CD4-positive, alpha-beta T cell treated with Interleukin-1 beta for 1 hour (primary cell): ENCODE measurements at regions not wholly inside any gene's neighbourhood (a gene's known extent, or its start where the extent isn't known, plus 50 kb on each side); places are given as distances from the start of the nearest gene placed in this dataset.
A peak's percentile ranks its signal among the peaks of the same experiment; 100 is the strongest.

ENCODE experiments used
- DNase-seq, 2 donors: peaks; one replicate each; pipeline ENCODE4 v3.0.0-alpha.2; 2020 to 2022

DNA sequence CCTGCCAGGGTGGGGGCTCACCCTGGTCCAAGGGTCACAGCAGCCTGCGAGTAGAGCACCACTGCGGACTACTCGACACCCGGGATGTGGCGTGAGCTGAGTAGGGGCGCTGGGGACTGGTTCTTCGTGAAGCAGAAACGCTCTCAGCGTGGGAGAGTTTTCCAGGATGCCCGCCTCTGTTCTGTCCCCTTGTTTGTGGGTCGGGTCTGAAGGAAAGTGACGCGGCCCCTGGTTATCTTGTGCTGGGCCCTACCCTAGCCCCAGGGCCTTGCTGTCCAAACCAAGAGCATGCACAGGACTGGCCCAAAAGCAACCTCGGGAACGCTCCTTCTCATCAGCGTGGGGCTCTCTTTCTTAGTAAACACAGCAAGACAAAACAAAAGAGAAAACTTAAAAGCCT, 303.3 kb downstream of the IRF8 start:
- no peak for DNase-seq

DNA sequence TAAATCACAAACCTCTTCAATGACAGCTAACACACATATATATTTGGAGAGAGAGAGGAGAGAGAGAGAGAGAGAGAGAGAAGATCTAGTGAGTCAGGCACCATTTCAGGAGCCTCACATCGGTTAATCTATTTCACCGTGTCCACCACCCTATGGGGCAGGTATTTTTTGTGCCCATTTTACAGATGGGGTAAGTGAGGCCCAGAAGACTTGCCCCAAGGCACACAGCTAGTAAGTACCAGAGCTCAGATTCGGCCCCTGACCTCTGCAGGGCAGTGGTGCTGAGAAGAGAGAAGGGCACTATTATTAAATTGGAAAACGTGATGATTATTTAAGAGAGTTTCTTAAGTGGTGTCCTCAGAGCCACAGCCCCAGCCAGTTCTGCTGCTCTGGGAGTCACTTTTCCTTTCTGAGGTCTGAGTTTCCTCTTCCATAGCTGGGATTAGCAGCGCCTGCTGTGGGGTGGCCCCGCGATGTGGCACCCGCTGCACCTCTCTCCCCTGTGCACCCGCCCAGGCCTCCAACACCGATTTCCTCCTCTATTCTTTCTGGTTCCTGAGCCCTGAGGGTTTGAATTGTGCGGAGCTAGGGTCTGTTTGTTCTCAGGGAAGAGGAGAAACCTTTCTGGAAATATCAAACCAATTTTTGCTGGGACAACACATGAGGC, 303.9 kb downstream of the IRF8 start:
- DNase-seq: no peak

DNA sequence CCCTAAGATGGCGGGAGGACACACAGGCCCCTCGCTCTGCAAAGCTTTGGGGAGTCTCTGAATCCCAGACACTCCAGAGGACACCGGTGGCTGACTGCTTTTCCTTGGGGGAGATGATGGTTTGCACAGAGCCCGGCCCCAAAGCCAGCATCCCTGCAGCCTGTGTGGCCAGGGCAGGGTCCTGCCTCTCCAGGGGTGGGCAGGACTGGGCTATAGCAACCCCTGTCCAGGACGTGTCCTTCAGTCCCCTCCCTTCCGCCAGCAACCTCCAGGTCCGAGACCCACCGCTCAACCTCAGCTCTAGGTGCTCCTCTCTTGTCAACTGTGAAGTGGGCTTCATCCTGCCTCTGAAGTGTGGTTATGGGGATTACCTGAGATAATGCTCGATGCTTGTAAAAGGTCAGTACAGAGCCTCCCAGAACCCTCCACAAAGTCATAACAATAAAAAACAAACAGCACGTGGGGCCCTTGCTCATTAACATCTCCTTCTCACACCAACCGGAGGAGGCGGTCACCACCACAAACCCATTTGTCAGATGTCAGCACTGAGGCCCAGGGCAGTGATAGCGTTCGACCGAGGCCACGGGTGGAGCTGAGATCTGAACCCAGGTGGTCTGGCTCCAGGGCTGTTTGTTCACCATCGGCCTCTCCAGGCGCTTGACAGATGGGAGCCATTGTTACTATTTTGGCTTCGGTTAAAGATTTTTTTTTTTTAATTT, 304.8 kb downstream of the IRF8 start:
- no peak for DNase-seq

DNA sequence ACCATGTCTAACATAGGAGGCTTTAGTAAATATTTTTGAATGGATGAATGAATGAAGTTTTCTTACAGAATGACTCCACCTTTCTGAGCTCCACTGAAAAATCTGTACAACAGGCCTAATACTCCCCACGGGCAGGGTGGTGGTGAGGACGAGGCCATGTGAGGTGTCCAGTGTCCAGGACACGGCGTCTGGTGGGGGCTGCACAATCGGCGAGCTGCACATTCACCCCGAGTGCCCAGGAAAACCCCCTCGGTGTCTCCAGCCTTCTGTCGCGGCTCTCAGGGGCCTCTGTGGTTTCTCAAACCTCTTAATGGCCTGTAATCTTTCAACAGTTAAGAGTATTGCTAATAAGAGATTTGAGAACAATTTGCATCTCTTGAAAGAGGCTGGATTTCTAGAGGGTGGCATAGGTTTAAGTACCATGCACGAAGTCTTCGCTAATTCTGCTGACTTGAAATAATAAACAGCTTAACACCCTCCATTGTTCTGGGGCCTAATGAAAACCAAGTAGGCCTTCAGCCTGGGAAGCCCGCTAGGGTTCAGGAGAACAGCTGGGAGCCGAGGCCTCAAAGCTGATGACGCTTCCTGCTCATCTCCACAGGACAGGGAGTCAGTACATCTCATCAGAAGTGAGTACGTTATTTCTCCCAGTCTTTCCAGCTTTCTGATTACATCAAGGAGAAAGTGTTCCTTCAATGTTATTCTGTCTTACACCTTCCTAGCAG, 304.6 kb upstream of the FOXF1 start:
- no peak for DNase-seq

DNA sequence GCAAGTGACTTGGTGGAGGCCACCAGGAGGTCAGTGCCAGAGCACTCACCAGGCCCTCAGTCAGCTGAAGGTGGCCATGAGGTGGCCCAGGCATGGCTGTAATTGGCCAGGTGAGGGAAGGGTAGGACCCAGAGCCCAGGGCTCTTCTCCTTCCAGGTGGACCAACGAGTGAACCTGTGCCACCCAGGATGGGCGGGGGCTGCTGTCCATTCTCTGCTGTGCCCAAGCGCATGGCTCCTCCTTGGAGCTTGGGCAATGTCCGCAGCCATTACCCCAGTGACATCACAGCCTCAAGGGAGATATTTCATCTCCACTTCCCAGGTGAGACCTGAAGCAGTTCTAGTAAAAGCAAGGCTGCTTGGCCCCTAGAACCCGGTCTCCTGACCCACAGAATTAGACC, 303.0 kb upstream of the FOXF1 start:
- DNase-seq: no peak

DNA sequence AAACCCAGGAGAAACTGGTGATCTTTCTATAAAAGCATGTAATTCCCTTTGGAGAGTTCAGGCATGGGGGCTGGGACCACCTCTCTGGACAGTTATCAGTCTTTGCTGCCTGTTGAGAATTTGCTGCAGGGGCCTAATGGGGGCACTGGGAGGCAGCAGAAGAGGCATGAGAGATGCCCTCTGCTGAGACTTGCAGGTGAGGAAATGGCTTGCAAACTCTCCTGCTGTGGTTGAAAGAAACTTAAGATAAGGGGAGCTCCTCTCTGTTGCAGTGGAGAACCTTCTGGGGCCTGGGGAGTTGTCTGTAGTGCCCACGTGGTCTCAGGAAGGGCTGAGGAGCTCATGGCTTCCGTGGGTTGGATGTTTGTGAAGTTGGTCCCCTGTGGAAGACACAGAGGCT, 301.1 kb upstream of the FOXF1 start:
- no peak for DNase-seq

DNA sequence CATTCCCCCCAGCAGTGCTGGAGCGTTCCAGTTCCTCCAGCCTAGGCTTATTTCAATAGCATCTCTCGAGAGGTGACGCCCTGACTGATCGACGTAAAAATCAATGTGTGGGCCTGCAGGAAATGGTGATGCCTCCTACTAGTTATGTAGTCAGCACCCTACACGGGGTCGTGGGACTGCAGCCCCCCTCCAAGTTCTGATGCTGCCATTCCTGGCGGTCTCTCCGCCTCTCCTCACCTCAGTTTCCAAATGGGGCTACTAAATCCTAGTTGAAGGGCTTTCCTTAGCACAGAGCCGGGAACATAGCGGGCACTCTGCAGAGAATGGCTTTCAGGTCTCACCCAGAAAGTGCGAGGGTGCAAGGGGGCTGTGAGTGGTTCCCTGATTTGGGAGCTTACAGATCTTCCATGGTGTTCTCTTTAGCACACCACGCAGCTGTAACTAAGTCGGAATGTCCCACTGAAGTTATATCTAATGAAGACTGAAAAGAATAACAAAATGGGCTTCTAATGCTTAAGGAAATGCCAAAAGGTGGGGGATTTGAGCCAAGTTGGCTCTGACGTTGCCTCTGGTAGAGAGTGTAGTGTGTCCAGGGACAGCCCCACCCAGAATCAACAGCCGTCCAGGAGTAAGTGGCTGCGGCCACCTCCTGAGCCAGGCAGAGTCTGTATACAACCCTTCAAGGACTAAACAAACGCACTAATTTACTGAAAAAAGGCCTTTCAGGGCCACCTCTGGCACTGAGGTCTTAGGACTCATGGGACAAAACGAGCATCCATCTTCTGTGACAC, 299.7 kb upstream of the FOXF1 start:
- DNase-seq: no peak

DNA sequence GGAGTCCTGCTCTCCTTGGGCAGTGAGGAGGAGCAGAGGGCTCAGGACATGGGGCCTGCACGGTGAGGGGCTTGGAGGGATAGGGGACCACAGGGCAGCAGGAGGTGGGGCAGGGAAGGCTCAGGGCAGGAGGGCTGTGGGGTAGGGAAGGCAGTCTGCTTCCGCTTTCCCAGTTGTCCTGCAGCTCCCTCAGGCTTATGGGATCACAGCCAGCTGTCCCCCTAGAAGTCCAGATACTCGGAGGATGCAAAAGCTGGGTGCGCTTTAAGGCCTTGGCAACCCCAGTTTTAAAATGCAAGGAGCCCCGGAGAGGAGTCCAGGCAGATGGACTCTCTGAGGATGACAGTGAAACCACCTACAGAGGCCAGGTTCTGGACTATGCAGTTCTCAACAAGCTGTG, 299.1 kb upstream of the FOXF1 start:
- DNase-seq: no peak

DNA sequence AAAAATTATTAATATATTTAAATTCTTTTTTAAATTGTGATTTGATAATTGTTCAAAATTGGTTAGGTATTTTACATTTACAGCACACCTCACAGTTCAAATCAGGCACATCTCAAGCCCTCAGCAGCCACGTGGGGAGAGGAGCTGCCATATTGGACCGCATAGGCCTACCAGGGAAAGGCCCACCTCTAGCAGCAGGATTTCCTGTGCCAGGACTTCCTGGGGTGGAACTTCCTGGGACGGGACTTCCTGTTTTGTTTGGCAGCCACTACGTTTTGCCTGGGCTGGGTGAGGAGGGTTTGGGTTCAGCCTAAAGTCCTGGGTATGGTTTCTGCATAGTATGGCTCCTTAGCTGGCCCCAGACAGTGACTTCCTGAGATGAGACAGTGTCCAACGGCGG, 298.5 kb upstream of the FOXF1 start:
- no peak for DNase-seq

DNA sequence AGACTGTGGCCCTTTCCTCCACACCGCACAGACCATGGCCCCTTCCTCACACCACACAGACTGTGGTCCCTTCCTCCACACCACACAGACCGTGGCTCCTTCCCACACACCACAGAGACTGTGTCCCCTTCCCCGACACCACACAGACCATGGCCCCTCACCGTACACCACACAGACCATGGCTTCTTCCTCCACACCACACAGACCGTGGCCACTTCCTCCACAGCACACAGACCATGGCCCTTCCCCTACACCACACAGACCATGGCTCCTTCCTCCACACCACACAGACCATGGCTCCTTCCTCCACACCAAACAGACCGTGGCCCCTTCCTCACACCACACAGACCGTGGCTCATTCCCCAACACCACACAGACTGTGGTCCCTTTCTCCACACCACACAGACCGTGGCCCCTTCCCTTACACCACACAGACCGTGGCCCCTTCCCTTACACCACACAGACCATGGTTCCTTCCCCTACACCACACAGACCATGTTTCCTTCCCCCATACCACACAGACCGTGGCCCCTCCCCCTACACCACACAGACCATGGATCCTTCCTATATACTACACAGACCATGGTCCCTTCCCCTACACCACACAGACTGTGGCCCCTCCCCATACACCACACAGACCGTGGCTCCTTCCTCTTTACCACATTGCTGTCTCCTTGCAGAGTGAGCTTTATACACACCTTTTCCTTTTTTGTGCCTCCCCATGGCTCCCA, 297.5 kb upstream of the FOXF1 start:
- DNase-seq: peak in 1 of 2 donors; percentile 15

DNA sequence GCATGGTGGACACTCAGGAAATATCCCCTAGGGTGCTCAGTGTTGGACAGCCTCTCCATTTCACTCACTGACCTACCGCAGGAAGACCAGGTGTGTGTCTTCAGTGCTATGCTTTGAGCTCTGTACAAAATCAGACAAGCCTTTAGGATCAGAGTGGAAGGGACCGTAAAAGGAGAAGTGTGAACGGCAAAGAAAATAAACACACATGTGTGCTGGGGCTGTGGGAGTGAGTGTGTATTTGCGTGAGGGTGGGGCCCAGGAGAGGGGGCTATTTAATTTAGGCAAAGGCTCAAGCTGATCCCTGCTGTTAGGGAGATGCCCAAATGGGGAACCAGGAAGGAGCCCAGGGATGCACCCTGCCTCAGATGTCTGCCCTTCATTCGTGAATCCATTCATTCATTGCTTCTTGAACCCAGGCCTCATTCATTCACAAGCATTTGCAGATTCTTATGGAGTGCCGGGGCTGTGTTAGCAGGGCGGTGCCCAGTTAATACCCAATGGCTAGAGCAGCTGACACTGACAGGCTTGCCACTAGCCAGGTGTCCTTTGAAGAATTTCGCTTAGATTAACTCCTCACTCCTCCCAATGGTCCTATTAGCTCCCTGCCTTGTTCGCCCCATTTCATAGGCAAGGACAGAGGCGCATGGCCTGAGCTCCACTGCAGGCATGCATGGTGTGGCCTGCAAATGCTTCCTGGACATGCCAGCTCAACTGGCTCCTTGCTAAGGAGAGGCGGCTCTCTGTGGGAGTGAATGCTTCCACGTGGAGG, 296.7 kb upstream of the FOXF1 start:
- DNase-seq: no peak

DNA sequence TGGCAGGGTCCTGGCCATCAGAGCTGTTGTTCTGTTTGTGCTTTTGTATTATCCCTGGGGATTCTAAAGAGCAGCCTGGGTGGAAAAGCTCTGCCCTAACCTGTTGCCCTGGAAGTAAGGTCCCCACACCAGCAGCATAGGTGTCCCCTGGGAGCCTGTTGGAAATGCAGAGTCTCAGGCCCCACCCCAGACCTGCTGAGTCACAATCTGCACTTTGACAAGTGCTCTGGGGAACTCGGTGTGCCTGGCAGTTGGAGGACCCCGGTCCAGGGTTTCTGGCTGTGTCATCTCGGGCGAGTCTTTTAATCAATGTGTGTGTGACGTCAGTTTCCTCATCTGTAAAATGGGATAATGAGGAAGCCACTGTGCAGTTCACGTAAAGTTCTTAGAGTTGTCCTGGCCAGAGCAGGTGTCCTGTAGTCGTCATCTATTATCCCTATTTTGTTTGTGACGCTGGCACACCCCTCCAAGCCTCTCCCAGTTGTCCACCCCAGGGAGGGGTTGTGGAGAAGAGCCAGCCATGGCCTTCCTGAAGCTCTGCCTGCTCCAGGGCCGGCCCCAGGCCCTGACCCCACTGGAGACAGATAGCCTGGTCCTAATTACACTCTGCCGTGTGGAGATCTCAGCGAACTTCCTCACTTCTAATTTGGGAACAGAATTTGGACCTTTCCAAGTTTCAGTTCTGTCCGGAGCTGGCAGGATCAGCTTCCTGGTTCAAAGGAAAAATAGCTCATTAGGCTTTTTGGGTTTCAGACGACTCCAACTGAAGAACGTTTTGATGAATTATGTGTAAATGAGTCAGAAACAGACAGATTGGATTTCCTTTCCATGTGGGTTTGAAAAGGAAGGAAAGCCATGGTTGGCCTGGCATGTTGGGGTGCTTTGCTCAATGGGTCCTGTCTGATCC, 295.7 kb upstream of the FOXF1 start:
- no peak for DNase-seq

DNA sequence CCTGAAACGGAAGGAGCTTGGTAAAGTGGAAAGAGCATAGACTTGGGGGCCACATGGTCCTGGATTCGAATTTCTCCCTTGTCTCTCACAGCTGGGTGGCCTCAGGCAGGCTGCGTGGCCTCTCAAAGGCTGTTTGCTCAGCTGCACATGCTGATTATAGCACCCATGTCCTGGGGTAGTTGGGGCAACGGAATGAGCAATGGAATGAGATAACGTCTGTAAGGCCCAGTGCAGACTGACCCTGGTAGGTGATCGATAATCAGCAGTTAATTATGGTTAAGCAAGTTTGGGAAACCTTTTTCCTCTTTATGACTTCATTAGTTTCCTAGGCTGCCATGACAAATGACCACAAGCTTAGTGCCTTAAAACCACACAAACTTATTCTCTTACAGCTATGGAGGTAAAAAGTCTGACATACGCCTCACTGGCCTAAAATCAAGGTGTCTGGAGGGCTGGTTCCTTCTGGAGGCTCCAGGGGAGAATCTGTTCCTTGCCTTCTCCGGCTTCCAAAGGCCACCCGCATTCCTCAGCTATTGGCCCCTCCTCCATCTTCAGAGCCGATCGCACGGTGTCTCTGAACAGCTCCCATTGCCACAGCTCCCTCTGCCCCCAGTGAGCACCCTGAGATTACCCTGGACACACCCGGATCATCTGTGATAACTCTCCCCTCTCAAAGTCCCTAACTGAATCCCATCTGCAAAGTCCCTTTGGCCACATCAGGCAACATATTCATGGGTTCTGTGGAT, 294.9 kb upstream of the FOXF1 start:
- DNase-seq: no peak

DNA sequence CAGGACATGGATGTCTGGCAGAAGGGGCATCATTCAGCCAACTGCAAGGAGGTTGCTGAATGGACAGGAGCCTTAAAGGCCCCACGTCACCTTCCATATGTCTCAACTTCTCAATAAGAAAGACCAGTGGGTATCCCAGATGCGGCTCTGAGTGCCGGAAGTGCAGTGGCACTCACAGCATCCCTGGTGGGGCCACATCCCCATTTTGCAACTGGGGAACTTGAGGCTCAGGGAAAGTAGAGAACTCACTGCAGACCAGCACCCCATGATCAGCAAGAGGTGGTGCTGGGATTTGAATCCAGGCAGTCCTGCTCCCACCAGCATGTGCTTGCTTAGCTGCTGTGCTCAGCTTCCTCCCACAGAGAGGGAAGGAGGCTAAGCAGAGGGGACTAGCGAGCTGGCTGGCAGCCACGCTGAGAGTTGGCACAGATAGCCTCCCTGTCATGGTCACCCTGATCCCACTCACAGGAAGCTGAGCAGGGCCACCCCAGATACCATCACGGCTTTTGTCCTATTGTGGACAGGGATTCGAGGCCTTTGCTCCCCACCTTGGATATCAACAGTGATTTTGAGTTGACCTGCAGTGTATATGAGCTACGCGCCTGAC, 294.2 kb upstream of the FOXF1 start:
- DNase-seq: no peak

DNA sequence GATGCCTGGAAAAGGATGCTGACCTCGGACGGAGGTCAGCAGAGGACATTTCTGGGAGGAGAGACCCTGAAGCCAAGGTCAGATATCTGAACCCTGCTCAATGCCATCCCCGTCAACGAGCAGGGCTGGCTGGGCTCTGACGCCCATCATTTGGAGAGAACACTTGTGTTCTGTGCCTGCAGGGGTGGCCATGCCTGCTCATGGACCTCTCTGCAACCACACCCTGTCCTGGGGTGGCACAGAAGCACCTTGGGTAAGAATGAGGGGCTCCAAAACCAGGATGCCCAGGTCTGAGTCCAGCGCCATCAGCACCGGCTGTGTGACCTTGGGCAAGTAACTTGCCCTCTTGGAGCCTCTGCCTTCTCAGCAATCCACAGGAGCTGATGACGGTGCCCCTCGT, 293.7 kb upstream of the FOXF1 start:
- no peak for DNase-seq

DNA sequence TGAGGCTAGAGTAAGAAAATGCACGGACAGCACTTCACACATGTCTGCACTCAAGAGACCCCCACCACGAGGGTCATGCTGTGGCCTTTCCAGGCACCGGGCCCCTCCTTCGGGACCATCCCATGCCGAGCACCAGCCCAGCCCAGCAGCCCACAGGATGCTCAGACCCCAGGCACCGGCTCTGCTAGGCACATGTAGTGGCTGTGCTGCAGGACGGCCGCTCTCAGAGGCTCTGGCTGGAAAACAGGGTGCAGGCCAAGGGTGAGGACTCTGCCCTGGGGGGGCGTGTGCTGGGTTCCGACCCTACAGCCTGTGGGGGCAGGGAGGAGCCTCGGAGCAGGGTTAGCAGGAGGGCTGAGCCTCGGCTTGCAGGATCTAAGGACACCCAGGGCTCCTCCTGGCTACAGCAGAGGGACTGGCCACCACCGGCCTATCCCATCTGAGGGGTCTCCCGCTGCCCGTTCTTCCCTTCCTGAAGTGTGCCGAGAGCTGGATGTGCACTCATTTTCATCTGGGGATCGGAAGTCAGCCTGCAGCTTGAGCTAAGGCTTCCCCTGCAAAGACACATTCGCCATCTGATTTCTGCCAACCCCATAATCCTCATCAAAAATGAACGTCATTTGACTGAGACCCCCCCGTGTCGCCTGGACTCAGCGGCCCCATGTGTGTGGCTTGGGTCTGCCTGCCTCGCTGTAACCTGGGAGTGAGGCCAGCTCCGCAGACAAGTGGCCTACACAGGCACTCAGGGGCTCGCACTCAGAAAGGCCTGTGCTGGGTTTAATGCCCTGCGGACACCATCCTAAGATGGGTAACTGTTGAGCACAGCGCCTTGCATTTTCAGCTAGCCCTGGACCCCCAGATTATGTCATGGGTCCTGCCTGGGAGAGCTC, 293.1 kb upstream of the FOXF1 start:
- DNase-seq: no peak

DNA sequence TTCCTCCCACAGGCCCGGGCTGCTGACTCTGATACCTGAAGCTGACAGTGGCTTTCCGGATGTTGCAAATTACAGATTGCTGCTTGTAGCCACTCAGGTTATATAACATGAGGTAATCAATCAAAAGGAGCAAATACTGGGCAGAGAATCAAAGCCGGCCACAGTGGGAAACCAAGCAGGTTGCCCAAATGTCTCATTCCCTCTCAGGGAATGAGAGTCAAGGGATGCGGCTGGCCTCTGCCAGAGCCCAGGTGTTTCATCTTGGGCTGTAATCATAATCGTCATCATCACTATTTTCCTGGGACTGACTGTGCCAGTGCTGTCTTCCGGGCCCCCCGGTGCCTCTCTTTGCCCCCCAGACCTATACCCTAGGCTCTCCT, 292.4 kb upstream of the FOXF1 start:
- no peak for DNase-seq

DNA sequence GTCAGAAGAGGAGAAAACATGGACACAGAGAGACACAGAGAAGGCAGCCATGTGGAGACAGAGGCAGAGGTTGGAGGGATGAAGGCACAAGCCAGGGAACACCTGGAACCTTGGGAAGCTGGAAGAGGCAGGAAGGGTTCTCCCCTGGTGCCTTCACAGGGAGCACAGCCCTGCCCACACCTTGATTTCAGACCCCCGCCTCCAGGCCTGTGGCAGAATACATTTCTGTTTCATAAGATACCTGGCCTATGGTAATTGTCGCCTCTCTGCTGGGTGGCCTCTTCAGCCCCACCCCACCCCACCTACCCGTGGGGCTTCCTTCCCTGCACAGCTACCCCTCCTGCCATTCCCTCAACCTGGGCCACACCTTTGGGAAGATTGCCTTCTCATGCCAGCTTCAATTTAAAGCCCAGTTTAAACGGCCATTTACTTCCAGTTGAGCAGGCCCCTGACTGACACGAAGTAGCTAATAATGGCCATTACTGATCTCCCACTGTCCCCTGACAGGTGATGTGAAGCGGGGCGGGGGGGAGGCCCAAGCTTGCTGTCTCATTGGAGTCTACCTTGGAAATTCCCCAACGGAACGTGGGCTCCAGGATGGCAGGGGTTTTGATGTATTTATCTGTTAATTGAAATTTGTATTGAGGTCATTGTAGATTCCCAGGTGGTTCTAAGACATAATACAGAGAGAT, 291.7 kb upstream of the FOXF1 start:
- no peak for DNase-seq
